ENCODE measurements at regions not wholly inside any gene's neighbourhood (a gene's known extent, or its start where the extent isn't known, plus 50 kb on each side); places are given as distances from the start of the nearest gene placed in this dataset.

GRCh38 chr12:24280056-24280842, 330.8 kb upstream of the SOX5 start:
- no peak overlapping the region for H3K4me3 ChIP-seq (ENCODE audit: low read depth, low read length)
- DNase-seq (ENCODE audit: low read depth), result no peak
- no peak for TF ChIP-seq CTCF (IDR thresholded peaks at IDR 0.05; ENCODE audit: insufficient read depth, low read length)

- TF ChIP-seq CTCF (IDR thresholded peaks at IDR 0.05; ENCODE audit: insufficient read depth, low read length), result peak; percentile 6
- H3K4me3 ChIP-seq (ENCODE audit: low read depth, low read length), result no peak overlapping the region
- DNase-seq (ENCODE audit: low read depth), result peak; percentile 3
These were observed 329.4 kb upstream of the SOX5 start for GRCh38 chr12:24278832-24279231.

GRCh38 chr12:24270965-24271364, 321.5 kb upstream of the SOX5 start:
- DNase-seq (ENCODE audit: low read depth), result no peak
- TF ChIP-seq CTCF (IDR thresholded peaks at IDR 0.05; ENCODE audit: insufficient read depth, low read length), result no peak
- no peak overlapping the region for H3K4me3 ChIP-seq (ENCODE audit: low read depth, low read length)

DNA sequence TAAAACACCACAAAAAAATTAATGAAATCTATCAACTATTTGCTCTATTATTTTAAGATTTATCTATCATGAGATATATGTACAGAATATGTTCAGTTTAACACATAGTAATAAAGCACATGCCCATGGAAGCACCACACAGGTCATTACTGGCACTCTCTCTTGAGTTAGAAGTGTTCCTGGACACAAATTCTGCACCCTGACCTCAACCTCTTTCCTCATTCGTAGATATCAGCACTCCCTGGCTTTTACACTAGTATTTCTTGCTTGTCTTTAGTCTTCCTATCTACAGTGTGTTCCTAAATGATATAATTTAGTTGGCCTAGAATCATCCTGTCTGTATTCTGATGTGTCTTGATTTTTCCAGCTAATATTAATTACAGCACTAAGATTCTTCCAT, 321.0 kb upstream of the SOX5 start:
- no peak overlapping the region for H3K4me3 ChIP-seq (ENCODE audit: low read depth, low read length)
- no peak for DNase-seq (ENCODE audit: low read depth)
- no peak for TF ChIP-seq CTCF (IDR thresholded peaks at IDR 0.05; ENCODE audit: insufficient read depth, low read length)

DNA sequence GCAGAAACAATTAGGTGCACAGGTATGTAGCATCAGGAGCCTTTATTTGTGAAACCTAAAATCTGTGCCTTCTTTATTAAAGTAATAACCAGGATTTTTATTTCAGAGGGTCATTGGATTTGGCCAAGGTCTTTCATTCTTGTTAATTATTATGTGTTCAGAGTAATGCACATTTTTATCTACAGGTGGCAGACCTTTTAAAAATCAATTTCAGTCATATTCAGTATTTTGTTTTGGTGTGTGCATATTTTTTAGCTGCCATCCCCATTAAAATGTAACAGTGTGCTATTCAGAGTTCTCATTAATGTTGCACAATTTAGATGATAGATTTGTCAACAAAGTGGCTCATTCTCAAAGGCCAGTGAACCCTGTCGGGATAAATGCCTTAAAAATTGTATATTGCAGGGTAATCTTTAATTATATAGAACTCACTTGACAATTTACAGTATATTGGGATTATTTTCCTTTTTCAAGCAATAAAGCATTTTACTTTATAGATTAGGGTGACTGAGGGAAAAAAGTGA, 319.3 kb upstream of the SOX5 start:
- no peak for DNase-seq (ENCODE audit: low read depth)
- no peak overlapping the region for H3K4me3 ChIP-seq (ENCODE audit: low read depth, low read length)
- TF ChIP-seq CTCF (IDR thresholded peaks at IDR 0.05; ENCODE audit: insufficient read depth, low read length), result no peak

GRCh38 chr12:24266982-24267381, 317.5 kb upstream of the SOX5 start:
- DNase-seq (ENCODE audit: low read depth), result no peak
- no peak overlapping the region for H3K4me3 ChIP-seq (ENCODE audit: low read depth, low read length)
- no peak for TF ChIP-seq CTCF (IDR thresholded peaks at IDR 0.05; ENCODE audit: insufficient read depth, low read length)

Data from fibroblast of the aortic adventitia (primary cell).